ENCODE measurements at regions not wholly inside any gene's neighbourhood (a gene's known extent, or its start where the extent isn't known, plus 50 kb on each side); places are given as distances from the start of the nearest gene placed in this dataset.

DNA sequence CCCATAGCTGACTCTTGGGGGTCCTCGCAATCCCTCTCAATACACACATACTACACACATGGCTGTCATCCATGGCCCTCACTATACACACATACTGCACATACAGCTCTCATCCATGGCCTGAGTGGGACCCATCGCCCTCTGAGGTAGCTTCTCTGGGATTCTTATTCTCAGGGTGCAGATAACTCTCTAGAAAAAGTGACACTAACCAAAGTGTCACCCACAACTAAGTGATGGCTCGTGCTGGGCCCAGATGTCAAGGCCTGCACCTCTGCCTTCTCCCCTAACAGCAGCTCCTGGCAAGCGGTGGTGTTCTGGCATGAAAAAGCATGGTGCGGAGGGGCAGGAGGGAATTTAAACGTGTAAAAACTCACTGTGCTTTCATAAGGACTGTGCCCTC is 62.7 kb upstream of the ZPBP start:
- no peak for DNase-seq
- Mint-ChIP-seq H3K9me3 (no peaks in the 10 kb centered on the region; the same call in 1 of the 2 replicates), H3K27me3 (ENCODE audit: insufficient read depth) (peaks cover 2% of the 10 kb centered on the region; the same call in 1 of the 2 replicates), H3K27ac (no peak overlapping the region), H3K4me3 (no peak overlapping the region), H3K4me1 (ENCODE audit: low read depth) (no peaks in the 10 kb centered on the region), H3K36me3 (ENCODE audit: low read depth) (no peaks in the 10 kb centered on the region)
- no peak for TF ChIP-seq CTCF (IDR thresholded peaks at IDR 0.05)

GRCh38 chr7:50153995-50154394 is 60.9 kb upstream of the ZPBP start:
- Mint-ChIP-seq H3K27me3 (ENCODE audit: insufficient read depth) (peaks cover 2% of the 10 kb centered on the region; the same call in 1 of the 2 replicates), H3K4me3 (no peak overlapping the region), H3K27ac (no peak overlapping the region), H3K36me3 (ENCODE audit: low read depth) (no peaks in the 10 kb centered on the region), H3K9me3 (no peaks in the 10 kb centered on the region; the same call in 1 of the 2 replicates), H3K4me1 (ENCODE audit: low read depth) (no peaks in the 10 kb centered on the region)
- DNase-seq = no peak
- no peak for TF ChIP-seq CTCF (IDR thresholded peaks at IDR 0.05)

DNA sequence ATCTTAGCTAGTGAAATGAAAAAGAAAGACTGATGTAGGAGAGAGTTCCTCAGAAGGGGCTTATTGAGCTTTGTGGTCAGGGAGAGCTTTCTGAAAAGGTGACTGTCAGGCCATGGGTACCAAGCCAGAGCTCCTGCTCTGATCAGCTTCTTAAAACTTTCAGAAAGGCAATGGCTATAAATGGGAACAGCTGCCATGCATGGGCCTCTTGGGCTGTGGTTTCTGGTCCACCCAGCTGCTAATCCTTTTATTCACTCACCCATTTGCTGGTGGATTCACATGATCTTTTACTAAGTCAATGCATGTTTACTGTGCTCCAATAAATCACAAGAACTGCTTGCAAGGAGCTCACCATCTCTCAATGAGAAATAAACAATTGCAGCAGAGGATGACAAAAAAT is 60.1 kb upstream of the ZPBP start:
- Mint-ChIP-seq H3K9me3 (no peaks in the 10 kb centered on the region), H3K27me3 (ENCODE audit: insufficient read depth) (no peaks in the 10 kb centered on the region; the same call in 1 of the 2 replicates)
- DNase-seq = no peak

DNA sequence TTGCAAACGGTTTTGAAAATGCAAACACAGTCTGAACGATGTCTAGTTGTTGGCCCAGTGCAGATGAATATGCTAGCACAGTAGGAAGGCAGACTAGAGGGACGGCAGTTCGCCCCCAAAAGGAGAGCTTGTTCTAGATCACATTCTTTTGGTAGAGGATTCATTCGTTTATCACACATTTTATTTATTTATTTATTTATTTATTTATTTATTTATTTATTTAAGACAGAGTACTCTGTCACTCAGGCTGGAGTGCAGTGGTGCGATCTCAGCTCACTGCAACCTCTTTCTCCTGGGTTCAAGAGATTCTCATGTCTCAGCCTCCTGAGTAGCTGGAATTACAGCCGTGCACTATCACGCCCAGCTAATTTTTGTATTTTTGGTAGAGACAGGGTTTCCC is 59.4 kb upstream of the ZPBP start:
- TF ChIP-seq CTCF (IDR thresholded peaks at IDR 0.05) = no peak
- H3K9me3 Mint-ChIP-seq = no peaks in the 10 kb centered on the region
- H3K27me3 Mint-ChIP-seq (ENCODE audit: insufficient read depth) = no peaks in the 10 kb centered on the region; the same call in 1 of the 2 replicates
- no peak overlapping the region for H3K4me3 Mint-ChIP-seq
- no peaks in the 10 kb centered on the region for H3K4me1 Mint-ChIP-seq (ENCODE audit: low read depth)
- no peak for DNase-seq
- no peaks in the 10 kb centered on the region for H3K36me3 Mint-ChIP-seq (ENCODE audit: low read depth)
- H3K27ac Mint-ChIP-seq = no peak overlapping the region

More for the DNA sequence above, 60.1 kb upstream of the ZPBP start:
- TF ChIP-seq CTCF (IDR thresholded peaks at IDR 0.05) = no peak
- Mint-ChIP-seq H3K27ac (no peak overlapping the region), H3K4me1 (ENCODE audit: low read depth) (no peaks in the 10 kb centered on the region), H3K36me3 (ENCODE audit: low read depth) (no peaks in the 10 kb centered on the region), H3K4me3 (no peak overlapping the region)

DNA sequence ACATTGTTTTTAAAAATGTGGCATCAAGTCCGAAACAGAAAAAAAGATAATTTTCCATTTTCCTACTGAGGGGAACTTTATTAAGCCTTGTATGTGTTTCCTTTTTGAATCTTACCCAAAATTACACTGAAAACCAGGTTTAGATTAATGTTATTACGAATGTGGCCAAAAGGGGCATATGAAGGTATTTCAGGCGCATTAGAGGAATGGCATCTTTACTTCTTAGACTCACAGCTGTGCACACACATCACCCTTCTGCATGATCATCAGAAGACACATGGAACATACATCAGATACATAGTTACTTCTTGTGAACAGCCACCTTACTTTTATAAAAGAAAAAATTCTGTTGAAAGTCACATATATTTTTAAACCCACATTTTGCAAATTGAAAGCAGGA is 58.6 kb upstream of the ZPBP start:
- Mint-ChIP-seq H3K27me3 (ENCODE audit: insufficient read depth) (no peaks in the 10 kb centered on the region; the same call in 1 of the 2 replicates), H3K9me3 (no peaks in the 10 kb centered on the region), H3K36me3 (ENCODE audit: low read depth) (no peaks in the 10 kb centered on the region), H3K4me1 (ENCODE audit: low read depth) (no peaks in the 10 kb centered on the region), H3K4me3 (no peak overlapping the region), H3K27ac (no peak overlapping the region)
- no peak for DNase-seq
- TF ChIP-seq CTCF (IDR thresholded peaks at IDR 0.05) = no peak

GRCh38 chr7:50151001-50151400 is 58.0 kb upstream of the ZPBP start:
- H3K4me3 Mint-ChIP-seq = no peak overlapping the region
- no peaks in the 10 kb centered on the region; the same call in 1 of the 2 replicates for H3K27me3 Mint-ChIP-seq (ENCODE audit: insufficient read depth)
- no peak overlapping the region for H3K27ac Mint-ChIP-seq
- no peaks in the 10 kb centered on the region for H3K4me1 Mint-ChIP-seq (ENCODE audit: low read depth)
- H3K36me3 Mint-ChIP-seq (ENCODE audit: low read depth) = no peaks in the 10 kb centered on the region
- no peaks in the 10 kb centered on the region for H3K9me3 Mint-ChIP-seq
- no peak for DNase-seq
- no peak for TF ChIP-seq CTCF (IDR thresholded peaks at IDR 0.05)

Data from HFFc6 (cell line).